Activated naive CD4-positive, alpha-beta T cell treated with anti-CD3 and anti-CD28 coated beads, Interleukin-2, amount 50 U/mL, for 24 hours (primary cell): ENCODE measurements at regions not wholly inside any gene's neighbourhood (a gene's known extent, or its start where the extent isn't known, plus 50 kb on each side); places are given as distances from the start of the nearest gene placed in this dataset.

ENCODE experiments used
- H3K27ac Mint-ChIP-seq: one replicate; pipeline ENCODE4 v1.8.0; 2021; ENCODE audit warnings: mild to moderate bottlenecking, mixed read lengths
- H3K27me3 Mint-ChIP-seq: one replicate; pipeline ENCODE4 v1.8.0; 2021; ENCODE audit warnings: mixed read lengths
- H3K36me3 Mint-ChIP-seq: one replicate; pipeline ENCODE4 v1.8.0; 2021; ENCODE audit warnings: mixed read lengths
- H3K4me1 Mint-ChIP-seq: one replicate; pipeline ENCODE4 v1.8.0; 2021; ENCODE audit warnings: mixed read lengths
- H3K4me3 Mint-ChIP-seq: one replicate; pipeline ENCODE4 v1.8.0; 2021; ENCODE audit warnings: mild to moderate bottlenecking, mixed read lengths
- H3K9me3 Mint-ChIP-seq: one replicate; pipeline ENCODE4 v1.8.0; 2021; ENCODE audit warnings: mixed read lengths

DNA sequence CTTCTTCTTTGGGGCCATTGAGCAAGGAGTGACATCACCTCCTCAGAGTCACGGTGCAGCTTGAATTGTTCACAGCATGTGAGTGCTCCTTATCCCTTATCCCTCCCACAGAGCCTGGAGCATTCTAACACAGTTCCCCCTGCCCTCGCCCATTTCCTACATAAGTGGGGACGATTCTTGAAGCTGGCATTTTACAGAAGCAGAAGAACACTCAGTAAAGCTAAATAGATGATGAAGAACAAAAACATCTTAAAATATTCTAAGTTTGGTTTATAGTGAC lies 135.8 kb upstream of the APCDD1 start:
- H3K27me3 Mint-ChIP-seq: no peaks in the 10 kb centered on the region
- H3K27ac Mint-ChIP-seq: no peak overlapping the region
- H3K36me3 Mint-ChIP-seq: no peaks in the 10 kb centered on the region
- H3K4me3 Mint-ChIP-seq: no peak overlapping the region
- no peaks in the 10 kb centered on the region for H3K9me3 Mint-ChIP-seq
- H3K4me1 Mint-ChIP-seq: no peaks in the 10 kb centered on the region

DNA sequence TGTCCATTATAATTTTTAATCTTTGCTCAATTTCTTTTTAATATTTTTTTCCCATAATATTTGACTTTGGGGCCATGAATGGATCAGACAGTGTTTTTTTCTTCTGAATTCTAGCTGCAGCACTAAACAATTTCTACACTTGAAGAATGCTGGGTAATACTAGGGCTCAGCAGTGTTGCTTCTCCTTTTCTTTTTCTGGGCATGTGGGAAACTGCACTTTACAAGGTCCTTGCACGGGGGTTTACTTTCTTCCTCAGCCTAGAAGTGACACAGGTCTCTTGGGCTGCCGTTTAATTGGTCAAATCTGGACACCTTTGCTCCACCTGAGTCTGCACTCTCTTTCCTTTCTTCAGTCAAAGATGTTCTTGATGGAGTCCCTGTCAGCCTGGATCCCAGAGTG lies 135.4 kb upstream of the APCDD1 start:
- no peak overlapping the region for H3K27ac Mint-ChIP-seq

DNA sequence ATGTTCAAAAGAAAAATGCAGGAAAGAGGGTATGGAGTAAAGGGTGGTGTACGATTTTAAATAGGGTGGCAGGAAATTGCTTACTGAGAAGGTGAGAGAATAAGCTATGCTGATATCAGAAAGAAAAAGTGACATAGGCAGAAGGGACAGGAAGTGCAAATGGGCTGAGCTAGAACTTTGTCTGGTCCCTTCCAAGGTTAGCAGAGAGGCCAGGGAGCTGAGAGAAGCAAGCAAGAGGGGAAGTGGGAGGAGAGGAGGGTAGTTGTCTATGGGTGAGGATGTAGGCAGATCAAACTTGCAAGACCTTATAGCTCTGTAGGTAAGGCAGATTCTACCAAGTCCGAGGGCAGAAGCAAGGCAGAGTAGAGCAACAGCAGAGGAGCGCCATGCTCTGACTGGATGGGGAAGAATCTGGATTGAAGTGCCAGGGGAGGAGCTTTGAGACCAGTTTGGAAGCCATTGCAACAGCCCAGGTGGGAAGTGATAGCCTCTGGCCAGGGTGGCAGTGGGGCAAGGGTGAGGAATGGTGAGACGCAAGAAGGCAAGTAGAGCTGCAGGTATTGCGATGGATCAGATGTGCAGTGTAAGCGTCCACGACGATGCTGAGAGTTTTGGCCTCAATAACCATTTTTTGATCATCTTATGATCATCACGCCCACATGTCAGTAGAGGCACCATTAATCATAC lies 134.4 kb upstream of the APCDD1 start:
- Mint-ChIP-seq H3K4me3 (no peak overlapping the region), H3K27me3 (no peaks in the 10 kb centered on the region), H3K4me1 (no peaks in the 10 kb centered on the region), H3K9me3 (no peaks in the 10 kb centered on the region), H3K27ac (no peak overlapping the region), H3K36me3 (no peaks in the 10 kb centered on the region)

More for the DNA sequence above, 135.4 kb upstream of the APCDD1 start:
- Mint-ChIP-seq H3K9me3 (no peaks in the 10 kb centered on the region), H3K4me3 (no peak overlapping the region), H3K36me3 (no peaks in the 10 kb centered on the region), H3K4me1 (no peaks in the 10 kb centered on the region), H3K27me3 (no peaks in the 10 kb centered on the region)

DNA sequence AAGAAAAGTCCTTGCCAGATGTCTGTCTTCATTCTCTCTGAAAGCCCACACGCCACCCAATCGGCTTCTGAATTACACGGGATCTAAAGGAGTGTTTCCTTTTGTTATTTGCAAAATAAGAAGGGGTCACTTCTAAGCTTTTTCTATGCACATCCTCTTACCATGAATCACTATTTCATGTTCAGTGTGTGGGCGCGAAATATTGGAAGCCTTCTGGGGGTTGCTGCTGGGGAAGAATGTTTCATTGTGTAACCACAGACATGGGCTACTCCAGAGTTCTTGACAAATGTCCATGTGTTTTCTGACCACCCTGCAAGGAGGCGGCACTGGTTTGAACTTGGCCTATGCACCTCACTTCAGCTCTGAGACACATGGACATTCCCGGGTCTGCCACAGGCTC lies 133.6 kb upstream of the APCDD1 start:
- Mint-ChIP-seq H3K36me3 (no peaks in the 10 kb centered on the region), H3K27ac (no peak overlapping the region), H3K27me3 (no peaks in the 10 kb centered on the region), H3K4me1 (no peaks in the 10 kb centered on the region), H3K4me3 (no peak overlapping the region), H3K9me3 (no peaks in the 10 kb centered on the region)

DNA sequence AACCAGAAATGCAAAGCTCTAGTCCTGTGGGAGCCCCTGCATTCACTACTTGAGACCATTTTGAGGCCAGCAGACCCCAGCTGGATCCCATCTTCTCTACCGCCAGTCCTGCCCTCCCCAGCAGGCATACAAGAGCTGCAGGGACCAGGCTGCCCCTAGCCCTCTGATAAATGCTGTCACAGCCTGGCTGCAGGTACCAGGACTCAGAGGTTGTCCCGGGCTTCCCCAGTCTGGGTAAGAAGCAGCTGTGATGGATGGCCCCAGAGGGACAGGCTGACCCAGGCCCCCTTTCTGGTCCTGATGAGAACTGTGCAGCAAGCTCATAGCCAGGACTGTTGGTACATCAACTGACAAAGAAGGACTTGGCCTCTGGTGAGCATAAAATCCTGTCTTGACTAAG lies 132.9 kb upstream of the APCDD1 start:
- Mint-ChIP-seq H3K4me1 (no peaks in the 10 kb centered on the region), H3K4me3 (no peak overlapping the region), H3K27ac (no peak overlapping the region), H3K9me3 (no peaks in the 10 kb centered on the region), H3K27me3 (no peaks in the 10 kb centered on the region), H3K36me3 (no peaks in the 10 kb centered on the region)

DNA sequence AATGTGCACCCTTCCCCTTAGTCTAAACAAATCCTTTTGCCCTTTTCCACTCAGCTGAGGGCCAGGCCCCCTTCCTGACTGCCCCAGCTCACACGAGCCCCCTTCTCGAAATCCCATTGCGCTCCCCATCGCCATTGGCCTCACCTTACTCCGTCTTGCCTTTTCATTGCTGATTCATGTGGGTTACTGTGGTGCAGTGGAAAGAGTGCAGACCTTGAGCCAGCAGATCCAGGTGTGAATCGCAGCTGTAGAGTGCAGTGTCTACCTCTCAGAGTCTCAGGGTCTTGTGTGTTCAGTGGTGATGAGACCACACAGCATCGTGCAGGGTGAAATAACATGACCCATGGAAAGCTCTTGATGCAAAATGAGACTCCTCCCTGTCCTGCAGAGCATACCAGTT lies 132.4 kb upstream of the APCDD1 start:
- Mint-ChIP-seq H3K27ac (no peak overlapping the region), H3K4me3 (no peak overlapping the region), H3K9me3 (no peaks in the 10 kb centered on the region), H3K36me3 (no peaks in the 10 kb centered on the region), H3K27me3 (no peaks in the 10 kb centered on the region), H3K4me1 (no peaks in the 10 kb centered on the region)

DNA sequence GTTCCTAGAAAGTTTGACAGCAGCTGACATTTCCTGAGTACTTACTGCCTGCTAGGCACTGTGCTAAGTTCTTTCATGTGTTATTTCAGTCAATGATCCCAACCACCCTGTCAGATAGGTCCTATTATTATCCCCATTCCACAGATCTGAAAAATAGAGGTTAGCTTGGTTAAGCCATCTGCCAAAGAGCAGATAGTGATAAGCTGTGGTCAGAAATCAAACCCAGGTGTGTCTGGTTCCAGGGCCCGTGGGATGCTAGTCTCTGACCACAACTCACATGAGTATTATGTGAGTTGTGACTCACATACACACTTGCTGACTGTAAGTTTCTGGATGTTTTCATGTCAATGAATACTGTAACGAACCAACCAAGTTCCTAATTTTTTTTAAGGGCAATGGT lies 132.0 kb upstream of the APCDD1 start:
- Mint-ChIP-seq H3K36me3 (no peaks in the 10 kb centered on the region), H3K9me3 (no peaks in the 10 kb centered on the region), H3K27ac (no peak overlapping the region), H3K4me3 (no peak overlapping the region), H3K27me3 (no peaks in the 10 kb centered on the region), H3K4me1 (no peaks in the 10 kb centered on the region)

DNA sequence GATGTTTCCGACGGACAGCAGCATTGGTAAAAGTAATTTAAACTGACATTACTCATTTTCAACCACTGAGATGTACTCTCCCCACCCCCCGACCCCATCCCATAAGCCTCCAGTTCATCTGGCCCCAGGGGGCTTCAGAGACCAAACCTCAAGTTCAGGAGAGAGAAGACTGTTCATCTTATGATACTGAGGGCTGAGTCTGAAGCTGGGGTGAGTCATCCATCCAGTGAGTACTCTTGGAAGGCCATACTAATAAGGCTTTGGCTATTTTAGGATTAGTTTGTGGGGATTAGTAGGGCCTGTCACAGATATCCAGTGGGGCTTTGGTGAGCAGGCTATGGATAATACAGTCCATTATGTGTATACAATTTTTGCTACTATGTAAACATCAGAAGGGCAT lies 125.3 kb upstream of the APCDD1 start:
- no peak overlapping the region for H3K4me3 Mint-ChIP-seq
- no peaks in the 10 kb centered on the region for H3K4me1 Mint-ChIP-seq
- no peaks in the 10 kb centered on the region for H3K36me3 Mint-ChIP-seq
- H3K27me3 Mint-ChIP-seq: no peaks in the 10 kb centered on the region
- no peak overlapping the region for H3K27ac Mint-ChIP-seq
- no peaks in the 10 kb centered on the region for H3K9me3 Mint-ChIP-seq

DNA sequence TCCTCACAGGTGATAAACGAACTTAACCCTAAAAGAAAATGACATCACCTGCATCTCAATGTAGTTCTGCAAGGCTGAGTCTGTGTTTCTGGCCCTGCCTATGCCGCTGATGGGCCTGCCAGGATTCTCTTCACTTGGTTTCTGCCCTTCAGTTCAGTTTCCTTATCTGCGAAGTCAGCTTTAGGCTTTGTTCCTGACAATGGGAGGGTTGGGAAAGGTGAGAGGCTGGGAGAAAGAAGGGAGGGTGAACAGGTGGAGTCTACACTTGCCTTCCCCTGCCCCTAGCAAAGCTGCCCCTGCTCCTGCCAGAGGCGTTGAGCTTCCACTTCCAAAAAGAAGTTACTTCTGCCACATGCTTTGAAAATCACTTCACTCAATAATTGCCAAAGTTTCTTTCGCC lies 124.0 kb upstream of the APCDD1 start:
- Mint-ChIP-seq H3K4me3 (no peak overlapping the region), H3K27me3 (no peaks in the 10 kb centered on the region), H3K27ac (no peak overlapping the region), H3K36me3 (no peaks in the 10 kb centered on the region), H3K4me1 (no peaks in the 10 kb centered on the region), H3K9me3 (no peaks in the 10 kb centered on the region)

DNA sequence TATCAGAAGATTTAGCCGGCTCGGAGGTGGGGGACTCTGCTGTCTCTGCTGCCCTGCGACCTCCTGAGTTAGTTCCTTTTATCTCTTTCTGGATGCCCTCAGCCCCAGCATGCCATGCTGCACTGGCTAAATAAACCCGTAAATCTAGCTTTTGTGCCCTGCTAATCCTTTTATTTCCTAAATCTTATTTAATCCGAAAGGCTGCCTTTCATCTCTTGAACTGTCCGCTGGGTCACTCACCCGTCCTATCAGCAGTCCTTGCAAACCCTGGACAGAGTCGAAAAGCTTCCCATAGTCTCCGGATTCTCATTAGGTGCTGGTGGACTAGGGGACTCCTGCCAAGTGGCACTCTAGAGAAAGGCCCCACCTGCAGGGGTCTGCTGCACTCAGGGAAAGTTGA lies 122.0 kb upstream of the APCDD1 start:
- Mint-ChIP-seq H3K4me3 (no peak overlapping the region), H3K4me1 (no peaks in the 10 kb centered on the region), H3K9me3 (no peaks in the 10 kb centered on the region), H3K27ac (no peak overlapping the region), H3K27me3 (no peaks in the 10 kb centered on the region), H3K36me3 (no peaks in the 10 kb centered on the region)

DNA sequence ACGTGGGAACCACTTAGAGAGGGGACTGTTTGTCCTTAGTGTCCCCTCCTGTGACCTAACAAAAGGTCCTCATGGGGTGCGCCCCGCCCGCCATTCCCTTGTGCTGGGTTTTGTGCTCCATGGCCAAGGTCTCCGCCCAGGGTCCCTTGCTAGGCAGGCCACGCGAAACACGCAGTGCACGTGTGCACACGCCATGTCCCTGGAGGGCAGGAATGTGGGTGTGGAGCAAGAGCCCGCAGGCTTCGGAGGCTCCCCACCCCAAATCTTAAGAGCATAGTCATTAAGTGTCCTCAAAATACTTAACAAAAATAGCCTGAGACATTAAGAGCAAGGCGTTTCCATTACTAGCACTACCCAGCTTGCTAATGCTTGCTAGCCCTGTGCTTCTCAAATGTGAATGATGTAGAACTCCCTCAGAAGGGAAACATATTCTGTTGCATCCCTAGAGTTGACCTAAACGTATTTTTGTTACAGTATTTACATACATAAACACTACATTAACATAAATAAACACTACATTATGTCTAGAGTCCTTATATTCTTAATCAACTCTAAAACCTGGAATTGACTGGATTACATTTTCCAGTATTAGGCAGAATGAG lies 117.6 kb upstream of the APCDD1 start:
- no peaks in the 10 kb centered on the region for H3K27me3 Mint-ChIP-seq
- no peaks in the 10 kb centered on the region for H3K36me3 Mint-ChIP-seq
- H3K4me1 Mint-ChIP-seq: no peaks in the 10 kb centered on the region
- H3K4me3 Mint-ChIP-seq: no peak overlapping the region
- H3K27ac Mint-ChIP-seq: no peak overlapping the region
- no peaks in the 10 kb centered on the region for H3K9me3 Mint-ChIP-seq

DNA sequence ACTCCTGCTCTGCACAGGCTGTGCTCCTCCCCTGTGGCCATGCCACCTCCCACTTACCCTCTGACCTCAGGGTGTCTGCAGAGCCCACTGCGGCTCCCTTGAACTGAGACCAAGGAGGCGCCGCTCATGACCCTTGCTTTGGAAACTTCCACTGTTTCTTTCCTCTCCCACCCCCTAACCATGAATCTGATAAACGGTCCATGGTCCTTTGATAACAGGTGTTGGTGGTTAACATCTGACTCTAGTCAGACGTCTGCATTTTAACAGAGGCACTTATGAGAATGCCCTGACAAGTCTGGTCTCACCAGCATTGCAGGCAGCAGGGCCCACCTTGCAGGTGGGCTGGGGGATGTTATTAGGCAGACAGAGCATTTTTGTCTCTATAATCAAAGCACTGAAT lies 113.6 kb upstream of the APCDD1 start:
- Mint-ChIP-seq H3K27me3 (no peaks in the 10 kb centered on the region), H3K4me1 (no peaks in the 10 kb centered on the region), H3K27ac (no peak overlapping the region), H3K36me3 (no peaks in the 10 kb centered on the region), H3K9me3 (no peaks in the 10 kb centered on the region), H3K4me3 (no peak overlapping the region)

DNA sequence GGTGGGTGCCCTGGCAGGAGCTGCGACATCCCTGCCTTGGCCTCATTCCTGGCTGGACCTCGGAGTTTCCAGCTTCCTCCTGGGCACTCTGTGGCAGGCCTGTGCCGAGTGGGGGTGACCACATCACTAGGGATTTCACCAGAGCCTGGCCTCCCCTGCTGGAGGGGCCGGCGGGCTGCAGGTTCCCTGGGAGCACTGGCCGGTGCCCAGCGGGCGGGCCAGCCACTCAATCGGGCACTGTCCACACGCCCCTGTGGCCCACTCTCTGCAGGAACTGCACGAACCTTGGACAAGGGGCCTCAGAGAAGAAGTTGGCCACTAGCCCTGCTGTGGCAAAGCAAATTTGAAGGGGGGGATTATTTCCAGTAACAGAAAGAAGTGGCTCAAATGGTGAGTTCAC lies 110.7 kb upstream of the APCDD1 start:
- Mint-ChIP-seq H3K4me1 (no peaks in the 10 kb centered on the region), H3K27me3 (no peaks in the 10 kb centered on the region), H3K4me3 (no peak overlapping the region), H3K36me3 (no peaks in the 10 kb centered on the region), H3K27ac (no peak overlapping the region), H3K9me3 (no peaks in the 10 kb centered on the region)

DNA sequence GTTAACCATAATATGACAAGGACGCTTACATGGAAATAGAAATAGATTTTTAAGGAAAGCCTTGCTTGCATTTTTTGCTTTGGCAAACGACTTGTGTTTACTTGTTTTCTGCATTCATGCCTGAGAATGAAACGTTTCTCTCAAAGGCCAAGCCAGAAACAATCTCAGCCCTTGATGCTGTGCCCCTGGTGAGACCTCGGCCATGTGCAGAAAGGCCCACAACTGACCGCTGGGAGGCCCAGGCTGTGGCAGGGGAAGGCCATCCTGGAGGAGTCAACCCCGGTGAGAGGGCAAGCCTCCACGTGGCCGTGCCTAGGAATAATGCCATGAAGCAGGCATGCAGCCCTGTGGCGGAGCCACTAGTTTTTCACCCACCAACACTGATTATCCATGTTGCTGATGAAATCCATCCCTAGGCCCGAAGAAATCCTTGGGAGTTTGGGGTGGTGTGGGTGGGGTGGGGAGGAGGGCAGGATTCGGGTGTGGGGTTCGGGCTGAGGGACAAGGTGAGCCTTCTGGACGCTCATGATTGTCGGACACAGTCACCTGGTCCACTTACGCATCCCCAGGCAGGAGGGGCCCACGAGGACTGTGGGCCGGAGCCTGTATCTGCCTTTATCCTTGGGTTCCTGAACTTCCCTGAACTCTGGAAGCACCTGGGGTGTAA lies 107.6 kb upstream of the APCDD1 start:
- no peaks in the 10 kb centered on the region for H3K4me1 Mint-ChIP-seq
- H3K27ac Mint-ChIP-seq: no peak overlapping the region
- H3K27me3 Mint-ChIP-seq: no peaks in the 10 kb centered on the region
- no peaks in the 10 kb centered on the region for H3K36me3 Mint-ChIP-seq
- no peaks in the 10 kb centered on the region for H3K9me3 Mint-ChIP-seq
- H3K4me3 Mint-ChIP-seq: no peak overlapping the region

DNA sequence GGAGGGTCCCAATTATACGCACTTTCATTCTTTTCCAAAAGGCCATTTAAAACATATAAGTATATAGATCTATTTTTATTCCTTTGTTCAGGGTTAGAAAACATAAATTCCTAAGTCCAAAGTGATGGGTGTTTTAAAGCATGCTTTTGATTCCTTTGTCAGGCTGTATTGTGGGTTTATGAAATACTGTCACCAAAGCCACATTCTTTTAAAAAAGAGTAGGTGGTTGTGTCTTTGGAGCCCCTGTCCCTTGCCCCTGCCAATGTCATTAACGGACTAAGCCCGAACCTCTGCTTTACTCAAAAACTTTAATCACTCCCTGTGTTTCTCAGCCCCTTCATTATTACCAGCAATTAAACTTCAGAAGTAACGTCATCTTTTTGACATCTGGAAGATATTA lies 104.9 kb upstream of the APCDD1 start:
- Mint-ChIP-seq H3K27ac (no peak overlapping the region), H3K4me1 (no peaks in the 10 kb centered on the region), H3K9me3 (peaks cover 5% of the 10 kb centered on the region), H3K36me3 (no peaks in the 10 kb centered on the region), H3K27me3 (peaks cover 2% of the 10 kb centered on the region), H3K4me3 (no peak overlapping the region)

DNA sequence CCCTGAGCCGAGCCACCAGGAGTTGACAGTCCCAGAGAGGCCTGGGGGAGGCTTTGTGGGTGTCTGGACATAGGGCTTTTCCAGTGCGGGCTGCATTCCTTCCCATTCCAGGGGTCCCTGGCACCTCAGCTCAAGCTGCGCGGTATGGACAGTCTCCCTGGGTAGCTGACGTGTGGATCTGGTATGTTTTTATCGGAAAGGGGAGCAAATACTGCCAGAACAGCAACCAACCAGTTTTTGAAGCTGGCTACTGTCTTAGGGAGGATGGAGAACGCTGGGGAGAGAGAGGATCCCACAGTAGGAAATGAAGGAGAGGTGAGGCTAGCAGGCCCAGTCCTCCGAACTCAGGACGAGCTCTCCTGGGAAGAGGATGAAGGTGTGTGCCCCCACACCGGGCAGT lies 103.8 kb upstream of the APCDD1 start:
- Mint-ChIP-seq H3K27me3 (peaks cover 2% of the 10 kb centered on the region), H3K27ac (no peak overlapping the region), H3K9me3 (peaks cover 6% of the 10 kb centered on the region), H3K4me3 (no peak overlapping the region), H3K36me3 (no peaks in the 10 kb centered on the region), H3K4me1 (no peaks in the 10 kb centered on the region)
